Panc1 (cell line): ENCODE measurements at regions not wholly inside any gene's neighbourhood (a gene's known extent, or its start where the extent isn't known, plus 50 kb on each side); places are given as distances from the start of the nearest gene placed in this dataset.

ENCODE experiments used
- CTCF ChIP-seq: fragments of 450-650 bp; IDR thresholded peaks from 2 replicates; pipeline ENCODE4 v1.5.1; 2017; ENCODE audit warnings: mild to moderate bottlenecking
- POLR2AphosphoS5 ChIP-seq: IDR thresholded peaks from 2 replicates; pipeline ENCODE4 v1.6.1; 2012; ENCODE audit warnings: mild to moderate bottlenecking, low read depth, low read length, moderate library complexity
- REST ChIP-seq, 2 experiments: IDR thresholded peaks; 2 replicates each; pipeline ENCODE4 v1.6.1; 2011 to 2012; ENCODE audit warnings: low read depth in 2 of 2, control low read depth in 1 of 2, low read length in 1 of 2, mild to moderate bottlenecking in 1 of 2, moderate library complexity in 1 of 2; ENCODE audit not compliant: insufficient read depth in 1 of 2

- TF ChIP-seq CTCF, result no peak
- no peak for TF ChIP-seq REST (IDR thresholded peaks at IDR 0.05; ENCODE audit: insufficient read depth in 1 of 2, low read depth in 2 of 2, low read length in 1 of 2)
- no peak for TF ChIP-seq POLR2AphosphoS5
These were observed 468.9 kb downstream of the GRIA2 start for GRCh38 chr4:157689476-157689875.
